Esophagus muscularis mucosa (tissue), 4 donors: ENCODE measurements at regions not wholly inside any gene's neighbourhood (a gene's known extent, or its start where the extent isn't known, plus 50 kb on each side); places are given as distances from the start of the nearest gene placed in this dataset.
"Not testable (repeated sequence)": the region's sequence is repeated elsewhere in the genome, so short reads cannot be mapped to it uniquely, and the experiment has no call there.

Experiments used
- EP300 ChIP-seq: sonication (generic); formaldehyde crosslinking; IDR thresholded peaks from one replicate; pipeline ENCODE4 v1.6.1; 2017; ENCODE audit warnings: antibody characterized with exemption
- POLR2AphosphoS5 ChIP-seq, 2 donors: sonication (generic); formaldehyde crosslinking; IDR thresholded peaks; one replicate each; pipeline ENCODE4 v1.6.1; 2017; ENCODE audit warnings: antibody characterized with exemption in 2 of 2
- TF ChIP-seq, protein P1 (sequence below), 3 experiments: fragments of 200-600 bp in 2 of 3; fragments of 450-650 bp in 1 of 3; sonication (generic) in 2 of 3; IDR thresholded peaks; one replicate each; pipeline ENCODE4 v1.5.1; 2017 to 2019; ENCODE audit warnings: antibody characterized with exemption in 3 of 3, mild to moderate bottlenecking in 2 of 3, moderate library complexity in 1 of 3

DNA sequence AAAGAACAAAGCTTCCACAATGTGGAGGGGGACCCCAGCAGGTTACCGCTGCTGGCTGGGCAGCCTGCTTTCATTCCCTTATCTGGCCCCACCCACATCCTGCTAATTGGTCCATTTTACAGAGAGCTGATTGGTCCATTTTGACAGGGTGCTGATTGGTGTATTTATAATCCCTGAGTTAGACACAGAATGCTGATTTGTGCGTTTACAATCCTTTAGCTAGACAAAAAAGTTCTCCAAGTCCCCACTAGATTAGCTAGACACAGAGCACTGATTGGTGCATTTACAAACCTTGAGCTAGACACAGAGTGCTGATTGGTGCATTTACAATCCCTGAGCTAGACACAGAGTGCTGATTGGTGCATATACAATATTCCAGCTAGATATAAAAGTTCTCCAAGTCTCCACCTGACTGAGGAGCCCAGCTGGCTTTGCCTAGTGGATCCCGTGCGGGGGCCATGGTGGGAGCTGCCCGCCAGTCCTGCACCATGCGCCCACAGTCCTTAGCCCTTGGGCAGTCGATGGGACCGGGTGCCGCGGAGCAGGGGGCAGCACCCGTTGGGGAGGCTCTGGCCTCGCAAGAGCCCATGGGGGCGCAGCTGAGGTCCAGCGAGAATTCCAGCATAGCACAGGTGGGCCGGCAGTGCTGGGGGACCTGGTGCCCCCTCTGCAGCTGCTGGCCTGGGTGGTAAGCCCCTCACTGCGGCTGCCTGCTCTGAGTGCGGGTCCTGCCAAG lies 88.8 kb upstream of the MYLIP start:
- TF ChIP-seq, protein P1, sequence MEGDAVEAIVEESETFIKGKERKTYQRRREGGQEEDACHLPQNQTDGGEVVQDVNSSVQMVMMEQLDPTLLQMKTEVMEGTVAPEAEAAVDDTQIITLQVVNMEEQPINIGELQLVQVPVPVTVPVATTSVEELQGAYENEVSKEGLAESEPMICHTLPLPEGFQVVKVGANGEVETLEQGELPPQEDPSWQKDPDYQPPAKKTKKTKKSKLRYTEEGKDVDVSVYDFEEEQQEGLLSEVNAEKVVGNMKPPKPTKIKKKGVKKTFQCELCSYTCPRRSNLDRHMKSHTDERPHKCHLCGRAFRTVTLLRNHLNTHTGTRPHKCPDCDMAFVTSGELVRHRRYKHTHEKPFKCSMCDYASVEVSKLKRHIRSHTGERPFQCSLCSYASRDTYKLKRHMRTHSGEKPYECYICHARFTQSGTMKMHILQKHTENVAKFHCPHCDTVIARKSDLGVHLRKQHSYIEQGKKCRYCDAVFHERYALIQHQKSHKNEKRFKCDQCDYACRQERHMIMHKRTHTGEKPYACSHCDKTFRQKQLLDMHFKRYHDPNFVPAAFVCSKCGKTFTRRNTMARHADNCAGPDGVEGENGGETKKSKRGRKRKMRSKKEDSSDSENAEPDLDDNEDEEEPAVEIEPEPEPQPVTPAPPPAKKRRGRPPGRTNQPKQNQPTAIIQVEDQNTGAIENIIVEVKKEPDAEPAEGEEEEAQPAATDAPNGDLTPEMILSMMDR (IDR thresholded peaks at IDR 0.05): not testable (repeated sequence)
- not testable (repeated sequence) for TF ChIP-seq EP300; POLR2AphosphoS5 (IDR thresholded peaks at IDR 0.05)
